Fibroblast of gingiva (primary cell): ENCODE measurements at regions not wholly inside any gene's neighbourhood (a gene's known extent, or its start where the extent isn't known, plus 50 kb on each side); places are given as distances from the start of the nearest gene placed in this dataset.
A peak's percentile ranks its signal among the peaks of the same experiment; 100 is the strongest.

Experiments used
- DNase-seq: peaks from one replicate; pipeline ENCODE4 v3.0.0-alpha.2; 2011; ENCODE audit warnings: low read depth

GRCh38 chr22:26732284-26732683 is 74.9 kb downstream of the MIAT start:
- no peak for DNase-seq

GRCh38 chr22:26734339-26735018 is 77.1 kb downstream of the MIAT start:
- DNase-seq = no peak

- DNase-seq = no peak
Observed at GRCh38 chr22:26735019-26735409, 77.6 kb downstream of the MIAT start.

GRCh38 chr22:26737262-26737661 is 79.9 kb downstream of the MIAT start:
- no peak for DNase-seq

GRCh38 chr22:26740253-26740652 is 82.9 kb downstream of the MIAT start:
- DNase-seq = no peak

- no peak for DNase-seq
Observed at GRCh38 chr22:26743149-26743548, 85.8 kb downstream of the MIAT start.

- no peak for DNase-seq
Observed at GRCh38 chr22:26744892-26745808, 87.8 kb downstream of the MIAT start.

GRCh38 chr22:26746311-26746710 is 88.9 kb downstream of the MIAT start:
- no peak for DNase-seq

GRCh38 chr22:26748845-26749244 is 91.5 kb downstream of the MIAT start:
- DNase-seq = no peak

GRCh38 chr22:26751217-26751616 is 93.8 kb downstream of the MIAT start:
- DNase-seq = no peak

- no peak for DNase-seq
Observed at GRCh38 chr22:26753125-26753862, 95.9 kb downstream of the MIAT start.

GRCh38 chr22:26756675-26757293 is 99.4 kb downstream of the MIAT start:
- DNase-seq = peak; percentile 14

- no peak for DNase-seq
Observed at GRCh38 chr22:26757496-26757895, 100.1 kb downstream of the MIAT start.

- DNase-seq = no peak
Observed at GRCh38 chr22:26762503-26763472, 105.4 kb downstream of the MIAT start.

GRCh38 chr22:26763633-26764361 is 106.4 kb downstream of the MIAT start:
- peak; percentile 79 for DNase-seq

GRCh38 chr22:26766510-26767350 is 109.3 kb downstream of the MIAT start:
- no peak for DNase-seq

GRCh38 chr22:26767351-26768155 is 110.2 kb downstream of the MIAT start:
- DNase-seq = no peak

- no peak for DNase-seq
Observed at GRCh38 chr22:26768156-26768515, 110.7 kb downstream of the MIAT start.

- no peak for DNase-seq
Observed at GRCh38 chr22:26768952-26769351, 111.6 kb downstream of the MIAT start.
